H1 (cell line): ENCODE measurements at regions not wholly inside any gene's neighbourhood (a gene's known extent, or its start where the extent isn't known, plus 50 kb on each side); places are given as distances from the start of the nearest gene placed in this dataset.

Source experiments
- CTCF ChIA-PET: fragments of 300-600 bp; sonication (Branson Sonifier 250); formaldehyde crosslinking; loops from one replicate; lab custom pipeline; 2021; ENCODE audit not compliant: partially characterized antibody; lab: Charles Lee
- POLR2A ChIA-PET: fragments of 300-600 bp; sonication (Branson Sonifier 250); formaldehyde crosslinking; loops from one replicate; lab custom pipeline; 2021; ENCODE audit warnings: inconsistent platforms; ENCODE audit not compliant: partially characterized antibody; lab: Charles Lee
- DNase-seq, 2 experiments: peaks; one replicate each; pipeline versions ENCODE4 v3.0.0 to v3.0.0-alpha.2; 2010 to 2022; ENCODE audit warnings: low spot score in 2 of 2, low read depth in 1 of 2, mixed read lengths in 1 of 2
- FAIRE-seq: peaks from 2 replicates; lab custom pipeline; 2011; peaks lifted over from hg19 to GRCh38; lab: Jason Lieb, UNC
- H2AFZ ChIP-seq: 2 replicates; pipeline ENCODE4 v1.8.1; 2012; ENCODE audit warnings: low read length, inconsistent platforms
- H2AK5ac ChIP-seq: 2 replicates; pipeline ENCODE4 v1.6.1; 2013; ENCODE audit warnings: low read depth, low read length
- H2BK120ac ChIP-seq: replicated peaks from 2 replicates; pipeline ENCODE3; 2013; ENCODE audit warnings: low read depth, low read length, inconsistent platforms
- H2BK12ac ChIP-seq: 2 replicates; pipeline ENCODE4 v1.6.1; 2013; ENCODE audit warnings: low read depth, low read length
- H2BK15ac ChIP-seq: 2 replicates; pipeline ENCODE4 v1.6.1; 2013; ENCODE audit warnings: low read length
- H2BK20ac ChIP-seq: 2 replicates; pipeline ENCODE4 v1.6.1; 2013; ENCODE audit warnings: low read length
- H2BK5ac ChIP-seq: 2 replicates; pipeline ENCODE4 v1.6.1; 2013; ENCODE audit warnings: low read depth, low read length
- H3K14ac ChIP-seq: 2 replicates; pipeline ENCODE4 v1.6.1; 2013; ENCODE audit warnings: inconsistent platforms; ENCODE audit not compliant: insufficient read length
- H3K18ac ChIP-seq: 2 replicates; pipeline ENCODE4 v1.6.1; 2013; ENCODE audit warnings: low read length; ENCODE audit errors: extremely low read depth
- H3K23ac ChIP-seq: 2 replicates; pipeline ENCODE4 v1.6.1; 2013; ENCODE audit warnings: inconsistent platforms; ENCODE audit not compliant: insufficient read length
- H3K23me2 ChIP-seq: 2 replicates; pipeline ENCODE4 v1.6.1; 2013; ENCODE audit warnings: low read depth, low read length
- H3K27ac ChIP-seq: 2 replicates; pipeline ENCODE4 v1.6.1; 2011; ENCODE audit warnings: low read depth, low read length, inconsistent platforms
- H3K27me3 ChIP-seq, 4 experiments: replicated peaks in 1 of 4; 1 replicate in 1 of 4; 2 replicates in 3 of 4; pipeline versions ENCODE4 v1.6.1 to v1.8.1; 2011 to 2013; ENCODE audit warnings: low read length in 3 of 4, mild to moderate bottlenecking in 3 of 4, inconsistent platforms in 2 of 4, mixed read lengths in 2 of 4, moderate library complexity in 1 of 4; ENCODE audit not compliant: control insufficient read depth in 3 of 4, insufficient read depth in 3 of 4; ENCODE audit errors: extremely low read depth in 1 of 4
- H3K36me3 ChIP-seq, 4 experiments: 2 replicates each; pipeline versions ENCODE4 v1.6.1 to v1.8.1; 2011 to 2013; ENCODE audit warnings: mild to moderate bottlenecking in 4 of 4, low read length in 3 of 4, moderate library complexity in 2 of 4, control low read depth in 1 of 4, inconsistent platforms in 1 of 4; ENCODE audit not compliant: insufficient read depth in 4 of 4, control insufficient read depth in 2 of 4
- H3K4ac ChIP-seq: replicated peaks from 2 replicates; pipeline ENCODE3; 2013; ENCODE audit warnings: low read length, low read depth, mixed read lengths, inconsistent platforms; ENCODE audit not compliant: insufficient read length
- H3K4me1 ChIP-seq, 4 experiments: replicated peaks in 1 of 4; 1 replicate in 1 of 4; 2 replicates in 3 of 4; pipeline versions ENCODE4 v1.6.1 to v1.8.1; 2011 to 2013; ENCODE audit warnings: low read length in 3 of 4, inconsistent platforms in 2 of 4, mixed read lengths in 1 of 4; ENCODE audit not compliant: insufficient read depth in 4 of 4, control insufficient read depth in 3 of 4
- H3K4me2 ChIP-seq, 2 experiments: 2 replicates each; pipeline versions ENCODE4 v1.6.1 to v1.8.1; 2011 to 2013; ENCODE audit warnings: low read depth in 2 of 2, low read length in 2 of 2, control low read depth in 1 of 2, inconsistent platforms in 1 of 2, mild to moderate bottlenecking in 1 of 2; ENCODE audit not compliant: insufficient read depth in 1 of 2
- H3K4me3 ChIP-seq, 4 experiments: fragments of 200-600, 300-600 bp in 1 of 4; sonication (generic), shearing (Covaris generic), sonication (Bioruptor Twin) in 1 of 4; 2 replicates each; pipeline versions ENCODE4 v1.5.1 to v1.8.1; 2011 to 2016; ENCODE audit warnings: low read length in 4 of 4, low read depth in 3 of 4, control low read depth in 2 of 4, inconsistent platforms in 2 of 4, mild to moderate bottlenecking in 2 of 4, mixed read lengths in 1 of 4, moderate library complexity in 1 of 4; ENCODE audit not compliant: insufficient read depth in 2 of 4; ENCODE audit errors: extremely low read depth in 1 of 4
- H3K56ac ChIP-seq: replicated peaks from 2 replicates; pipeline ENCODE3; 2013; ENCODE audit warnings: low read depth, mild to moderate bottlenecking, mixed read lengths, low read length, inconsistent platforms; ENCODE audit not compliant: insufficient read length
- H3K79me1 ChIP-seq: 2 replicates; pipeline ENCODE4 v1.6.1; 2013; ENCODE audit warnings: low read depth, low read length, control low read depth
- H3K79me2 ChIP-seq, 2 experiments: 2 replicates each; pipeline versions ENCODE4 v1.6.1 to v1.8.1; 2012 to 2013; ENCODE audit warnings: low read length in 2 of 2, mild to moderate bottlenecking in 2 of 2, inconsistent platforms in 1 of 2; ENCODE audit not compliant: insufficient read depth in 2 of 2, control insufficient read depth in 1 of 2
- H3K9ac ChIP-seq, 4 experiments: replicated peaks in 1 of 4; 1 replicate in 1 of 4; 2 replicates in 3 of 4; pipeline versions ENCODE4 v1.6.1 to v1.8.1; 2011 to 2013; ENCODE audit warnings: low read depth in 3 of 4, low read length in 3 of 4, control low read depth in 2 of 4, mild to moderate bottlenecking in 2 of 4, moderate library complexity in 2 of 4, inconsistent platforms in 1 of 4; ENCODE audit errors: extremely low read depth in 1 of 4
- H3K9me3 ChIP-seq, 2 experiments: 2 replicates each; pipeline versions ENCODE4 v1.6.1 to v1.8.1; 2012 to 2013; ENCODE audit warnings: mild to moderate bottlenecking in 2 of 2, moderate library complexity in 2 of 2, control low read depth in 1 of 2, inconsistent platforms in 1 of 2, low read depth in 1 of 2, low read length in 1 of 2, mixed read lengths in 1 of 2; ENCODE audit not compliant: insufficient read depth in 2 of 2
- H4K20me1 ChIP-seq, 2 experiments: replicated peaks in 1 of 2; 2 replicates each; pipeline versions ENCODE3 to v1.8.1; 2011 to 2013; ENCODE audit warnings: inconsistent platforms in 2 of 2, low read length in 2 of 2, mild to moderate bottlenecking in 1 of 2; ENCODE audit not compliant: insufficient read depth in 2 of 2, control insufficient read depth in 1 of 2
- H4K5ac ChIP-seq: 2 replicates; pipeline ENCODE4 v1.6.1; 2013; ENCODE audit warnings: low read length, low read depth, mixed read lengths, inconsistent platforms; ENCODE audit not compliant: insufficient read length
- H4K8ac ChIP-seq: 2 replicates; pipeline ENCODE4 v1.8.0; 2013; ENCODE audit warnings: mild to moderate bottlenecking, moderate library complexity, low read length, inconsistent platforms; ENCODE audit not compliant: insufficient read depth; ENCODE audit errors: extremely low read depth
- H4K91ac ChIP-seq: replicated peaks from 2 replicates; pipeline ENCODE3; 2013; ENCODE audit warnings: low read length, mixed read lengths, inconsistent platforms; ENCODE audit not compliant: insufficient read length
- ASH2L ChIP-seq: fragments of 200-600, 300-600 bp; sonication (generic); IDR thresholded peaks from one replicate; pipeline ENCODE4 v1.7.1; 2017; ENCODE audit warnings: low read length
- CBX5 ChIP-seq: fragments of 300-800, 300-1000 bp; sonication (generic); IDR thresholded peaks from 2 replicates; pipeline ENCODE4 v1.7.1; 2016; ENCODE audit warnings: antibody characterized with exemption, low read length, low read depth
- JUN ChIP-seq: IDR thresholded peaks from 2 replicates; pipeline ENCODE4 v1.6.1; 2011; ENCODE audit warnings: low read depth, mild to moderate bottlenecking, improper control_type of control experiment, low read length
- SIRT6 ChIP-seq: IDR thresholded peaks from one replicate; pipeline ENCODE4 v1.7.1; 2012; ENCODE audit warnings: low read length, inconsistent platforms
- SP1 ChIP-seq: IDR thresholded peaks from 2 replicates; pipeline ENCODE4 v1.6.1; 2011; ENCODE audit warnings: low read depth, low read length
- TEAD4 ChIP-seq: IDR thresholded peaks from 2 replicates; pipeline ENCODE4 v1.6.1; 2012; ENCODE audit warnings: low read depth, low read length, inconsistent platforms, mixed read lengths
- USF2 ChIP-seq: IDR thresholded peaks from 2 replicates; pipeline ENCODE4 v1.6.1; 2011; ENCODE audit warnings: low read length, improper control_type of control experiment
- whole genome bisulfite sequencing, 2 experiments: shearing (Covaris generic) in 1 of 2; methylation state at CpG; one replicate each; pipeline versions ENCODE4 v1.1.6 to v1.1.7; 2013 to 2015; ENCODE audit warnings: low lambda C conversion rate in 2 of 2, mixed read lengths in 2 of 2, inconsistent platforms in 1 of 2, low coverage in 1 of 2, missing lambda C conversion rate in 1 of 2; ENCODE audit not compliant: insufficient replicate concordance in 2 of 2, insufficient coverage in 1 of 2, insufficient read length in 1 of 2; ENCODE audit errors: extremely low coverage in 1 of 2, missing lambda C conversion rate in 1 of 2; 5-methylcytosine and 5-hydroxymethylcytosine counted together

GRCh38 chr12:68534108-68534507, 76.6 kb upstream of the RAP1B start:
- Histone ChIP-seq H3K4me1 (peaks cover 0 to 6% (median 0%) of the 10 kb centered on the region in 4 experiments; a peak in 3 of 7 replicates), H3K14ac (no peak overlapping the region), H3K23me2 (no peaks in the 10 kb centered on the region), H4K5ac (no peak overlapping the region), H3K27ac (no peak overlapping the region), H3K56ac (no peak overlapping the region), H3K4ac (no peak overlapping the region), H3K9me3 (no peaks in the 10 kb centered on the region), H3K79me2 (no peaks in the 10 kb centered on the region), H2AFZ (no peak overlapping the region), H3K9ac (no peak overlapping the region), H3K23ac (no peak overlapping the region), H2BK20ac (no peak overlapping the region), H3K18ac (no peak overlapping the region), H2BK15ac (no peak overlapping the region), H3K4me3 (no peak overlapping the region), H3K4me2 (no peak overlapping the region), H4K20me1 (no peaks in the 10 kb centered on the region), H3K27me3 (no peaks in the 10 kb centered on the region), H3K36me3 (no peaks in the 10 kb centered on the region), H3K79me1 (no peaks in the 10 kb centered on the region), H2BK5ac (no peak overlapping the region), H2BK120ac (no peak overlapping the region), H2BK12ac (no peak overlapping the region), H4K91ac (no peak overlapping the region), H4K8ac (no peak overlapping the region), H2AK5ac (no peak overlapping the region)
- ChIA-PET CTCF (no interaction called here), POLR2A (no interaction called here)
- FAIRE-seq: no peak
- 96% methylated on average over 5 of the region's 5 CpGs; no CpG with 5 or more reads in 1 of the 2 experiments for WGBS, 2 experiments
- no peak for DNase-seq
- TF ChIP-seq CBX5 (no peak), SP1 (no peak), TEAD4 (no peak), USF2 (no peak), JUN (no peak), SIRT6 (no peak), ASH2L (no peak)
